AG08396 (cell line): ENCODE measurements at regions not wholly inside any gene's neighbourhood (a gene's known extent, or its start where the extent isn't known, plus 50 kb on each side); places are given as distances from the start of the nearest gene placed in this dataset.
"Not testable (repeated sequence)": the region's sequence is repeated elsewhere in the genome, so short reads cannot be mapped to it uniquely, and the experiment has no call there.

Source experiments
- DNase-seq: peaks from one replicate; pipeline ENCODE4 v3.0.0; 2012; ENCODE audit warnings: low spot score, mixed read lengths

DNA sequence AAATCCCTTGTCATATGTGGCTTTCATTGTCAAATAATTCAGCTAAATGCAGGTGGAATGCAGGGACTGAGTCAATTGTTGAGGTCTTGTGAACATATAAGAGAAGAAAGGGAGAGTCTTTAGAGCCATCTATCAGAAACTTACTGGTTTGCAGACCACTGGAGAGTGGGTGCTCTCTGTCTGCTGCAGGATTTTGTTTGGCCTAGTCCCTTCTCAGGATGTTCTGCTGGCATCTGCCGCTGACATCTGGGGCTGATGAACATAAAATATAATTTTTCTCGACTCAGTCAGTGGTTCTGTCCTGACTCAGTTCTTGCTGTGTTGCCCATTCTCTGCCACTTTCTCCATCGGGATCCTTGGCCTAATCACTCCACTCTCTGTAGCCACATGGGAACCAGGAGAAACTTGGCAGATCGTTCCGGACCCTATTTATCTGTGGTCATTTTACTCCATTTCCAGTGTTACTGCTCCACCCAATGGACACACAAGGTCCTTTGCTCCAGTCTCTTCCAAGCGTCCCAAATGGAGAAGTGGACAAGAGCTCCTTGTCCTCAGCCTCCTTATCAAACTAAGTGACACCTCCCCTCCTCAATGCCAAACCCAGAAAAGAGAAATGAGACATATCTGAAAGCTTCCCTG is 436.2 kb downstream of the FAT4 start:
- peak; percentile 56 for DNase-seq

DNA sequence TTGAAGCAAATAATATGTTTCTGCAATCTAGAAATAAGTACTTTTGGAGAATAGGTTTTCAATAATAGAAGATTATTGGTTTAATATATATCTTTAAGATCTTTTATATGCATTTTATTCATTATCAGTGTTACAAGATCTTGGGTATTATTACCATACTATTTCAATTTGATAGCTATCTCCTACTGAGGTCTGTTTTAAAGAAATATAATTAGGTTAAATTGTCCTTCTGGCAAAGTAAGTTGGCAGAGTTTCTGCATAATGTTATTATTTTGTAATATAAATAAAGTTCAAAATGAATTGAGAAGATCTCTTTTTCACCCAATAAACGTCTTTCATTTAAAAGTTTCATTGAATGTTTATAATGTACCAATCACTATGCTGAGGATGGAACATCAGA is 443.7 kb downstream of the FAT4 start:
- no peak for DNase-seq

DNA sequence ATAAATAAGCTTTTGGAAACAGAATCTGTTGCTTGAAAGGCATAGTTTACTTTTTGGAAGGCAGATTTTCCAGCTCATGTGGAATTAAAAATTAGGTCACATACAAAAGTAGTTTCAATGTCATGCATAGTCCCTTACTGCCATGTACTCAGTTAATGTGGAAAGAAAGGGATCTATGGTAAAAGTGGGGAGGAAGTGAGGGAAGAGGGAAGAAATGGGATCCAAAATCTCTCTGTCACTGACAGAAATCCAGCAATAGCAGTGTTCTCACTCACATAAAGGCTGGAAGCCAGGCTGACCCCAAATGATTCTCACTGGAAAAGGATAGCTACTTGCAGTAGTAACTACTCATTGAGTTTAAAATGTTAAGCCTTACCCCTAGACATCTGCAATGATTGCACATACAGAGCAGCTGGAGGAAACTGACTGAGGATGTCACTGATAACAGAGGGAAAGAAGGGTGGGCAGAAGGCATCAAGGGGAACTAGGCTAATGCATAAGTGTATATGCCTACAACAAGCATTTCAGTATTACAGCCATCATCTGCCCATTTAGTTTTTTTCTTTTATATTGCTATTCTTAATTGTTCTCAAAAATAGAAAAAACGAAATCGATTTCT is 445.6 kb downstream of the FAT4 start:
- no peak for DNase-seq

DNA sequence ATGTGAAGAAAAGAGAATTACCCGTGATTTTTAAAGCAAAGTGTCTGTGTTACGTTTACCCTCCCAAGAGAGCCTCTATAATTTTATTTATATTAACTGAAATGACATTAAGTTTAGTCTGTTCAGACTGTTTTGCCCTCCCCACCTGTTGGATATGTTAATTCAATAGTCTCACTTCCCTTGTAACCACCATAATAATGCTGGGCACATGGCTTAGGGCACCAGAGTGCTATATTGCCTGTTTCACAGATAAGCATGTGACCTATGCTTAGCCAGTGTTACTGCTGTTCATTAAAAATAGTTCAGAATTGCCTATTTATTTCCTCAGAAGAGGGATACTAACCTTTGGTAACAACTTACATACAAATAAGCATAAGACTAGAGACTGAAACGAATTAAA is 446.2 kb downstream of the FAT4 start:
- no peak for DNase-seq

DNA sequence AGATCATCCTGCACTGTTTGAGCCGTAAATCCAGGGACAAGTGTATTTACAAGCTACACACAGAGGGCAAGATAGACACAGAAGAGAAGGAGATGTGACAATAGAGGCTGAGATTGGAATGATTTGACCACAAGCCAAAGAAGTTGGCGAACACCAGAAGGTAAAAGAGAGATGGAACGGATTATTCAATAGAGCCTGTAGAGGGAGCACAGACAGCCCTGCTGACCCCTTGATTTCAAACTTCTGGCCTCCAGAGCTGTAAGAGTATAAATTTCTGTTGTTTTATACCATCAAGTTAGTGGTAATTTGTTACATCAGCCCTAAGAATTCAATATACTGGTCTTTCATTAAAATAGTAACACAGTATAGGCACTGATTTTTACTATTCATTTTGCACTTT is 447.8 kb downstream of the FAT4 start:
- no peak for DNase-seq

DNA sequence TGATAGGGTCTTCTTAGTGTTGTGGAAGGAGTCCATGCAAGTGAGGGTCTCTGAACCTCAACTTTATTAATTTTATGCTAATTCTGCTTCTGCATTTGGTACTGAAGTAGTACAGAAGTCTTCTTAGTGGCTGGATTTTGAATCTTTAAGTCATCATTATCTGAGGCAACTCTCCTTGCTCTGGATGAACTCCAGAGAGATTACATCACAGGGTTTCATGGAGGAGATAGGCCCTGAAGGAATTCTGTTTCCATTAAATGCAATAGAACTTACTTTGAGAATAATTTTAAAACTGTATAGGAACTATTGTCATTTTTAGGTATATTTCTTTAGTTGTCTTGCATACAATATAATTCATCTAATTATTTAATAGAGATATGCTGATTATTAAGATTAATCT is 451.2 kb downstream of the FAT4 start:
- DNase-seq: no peak

DNA sequence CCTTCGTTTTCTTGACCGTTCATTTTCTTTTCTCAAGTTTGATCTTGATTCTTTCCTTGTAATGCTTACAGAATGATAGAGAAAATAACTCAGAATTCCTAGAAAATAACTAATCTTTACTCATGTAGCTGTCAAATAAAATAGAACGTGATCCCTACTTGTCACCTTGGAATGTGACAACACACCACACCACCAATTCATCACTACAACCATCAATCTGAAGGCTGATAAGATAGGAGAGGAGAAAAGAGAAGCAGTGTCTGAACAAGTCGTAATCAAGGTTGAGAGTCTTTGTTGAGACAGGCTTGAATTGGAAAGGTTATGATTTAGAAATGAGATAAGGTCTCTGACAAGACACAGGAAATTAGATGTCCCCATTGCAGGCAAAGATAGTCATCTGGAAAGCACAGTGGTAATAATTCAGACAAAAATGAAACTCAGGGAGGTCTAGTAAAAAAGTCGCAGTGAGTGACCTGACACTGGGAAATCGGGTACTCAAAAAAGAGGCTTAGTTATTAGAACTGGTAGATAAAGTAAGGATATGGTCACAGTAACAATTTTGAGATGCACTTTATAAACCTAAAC is 456.2 kb downstream of the FAT4 start:
- no peak for DNase-seq

DNA sequence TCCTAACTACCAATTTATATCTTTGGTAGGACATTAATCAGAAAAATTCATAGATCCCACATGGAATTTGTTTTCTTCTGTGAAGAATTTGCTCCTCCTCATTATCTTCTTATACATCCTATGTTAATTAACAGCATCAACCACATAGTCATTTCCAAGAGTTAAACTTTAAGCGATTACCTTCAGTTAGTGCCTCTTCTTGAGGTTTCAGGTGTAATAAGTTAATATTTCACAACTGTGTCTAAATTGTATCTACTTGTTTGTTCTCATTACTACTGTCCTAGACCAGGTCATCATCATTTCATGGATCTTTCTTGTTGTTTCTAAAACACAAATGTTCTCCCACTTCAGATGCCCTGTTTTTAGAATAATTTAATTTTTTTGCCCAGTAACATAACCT is 457.9 kb downstream of the FAT4 start:
- no peak for DNase-seq

DNA sequence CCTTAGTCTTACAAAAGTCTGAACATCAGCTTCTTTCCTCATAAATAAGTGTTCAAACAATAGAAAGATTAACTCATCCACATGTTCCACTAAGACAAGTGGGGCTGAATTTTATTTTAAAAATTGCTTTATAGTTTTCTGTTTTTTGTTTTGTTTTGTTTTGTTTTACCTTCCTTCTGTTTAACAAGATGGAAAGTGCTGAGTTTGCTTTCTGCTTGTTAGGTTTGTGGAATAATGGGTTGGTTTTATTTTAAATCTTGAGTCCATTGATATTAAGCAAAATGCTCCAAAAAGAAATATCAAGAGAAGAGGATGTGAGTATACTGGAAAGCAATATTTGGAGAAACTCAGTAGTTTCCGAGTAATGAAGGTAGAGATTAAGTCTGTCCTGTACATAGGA is 458.7 kb downstream of the FAT4 start:
- no peak for DNase-seq

DNA sequence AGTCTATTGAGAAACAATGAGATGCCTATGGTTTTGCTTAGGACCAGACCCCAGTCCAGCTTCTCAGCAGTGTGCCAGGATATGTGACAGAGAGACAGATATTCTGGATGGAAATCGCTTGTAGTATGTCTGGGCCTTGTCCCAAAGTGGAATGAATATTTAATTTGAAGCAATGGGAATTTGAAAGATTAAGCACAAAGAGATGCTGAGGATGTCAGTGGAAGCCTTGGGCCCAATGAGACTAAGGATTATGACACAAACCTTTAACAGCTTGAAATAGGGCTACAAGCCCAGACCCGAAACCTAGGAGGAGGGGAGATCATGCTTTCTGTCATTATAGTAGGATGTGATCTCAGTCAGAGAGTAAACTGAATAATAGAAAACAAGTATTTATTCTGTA is 459.2 kb downstream of the FAT4 start:
- no peak for DNase-seq

DNA sequence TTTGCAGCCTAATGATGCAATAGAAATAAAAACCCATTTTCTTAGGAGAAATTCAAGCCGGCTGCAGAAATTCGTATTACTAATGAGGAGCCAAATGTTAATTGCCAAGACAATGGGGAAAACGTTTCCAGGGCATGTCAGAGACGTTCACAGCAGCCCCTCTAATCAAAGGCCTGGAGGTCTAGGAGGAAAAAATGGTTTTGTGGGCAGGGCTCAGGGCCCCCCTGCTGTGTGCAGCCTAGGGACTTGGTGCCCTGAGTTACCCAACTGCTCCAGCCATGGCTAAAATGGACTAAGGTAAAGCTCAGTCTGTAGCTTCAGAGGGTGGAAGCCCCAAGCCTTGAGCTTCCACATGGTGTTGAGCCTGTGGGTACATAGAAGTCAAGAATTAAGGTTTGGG is 461.4 kb downstream of the FAT4 start:
- no peak for DNase-seq

DNA sequence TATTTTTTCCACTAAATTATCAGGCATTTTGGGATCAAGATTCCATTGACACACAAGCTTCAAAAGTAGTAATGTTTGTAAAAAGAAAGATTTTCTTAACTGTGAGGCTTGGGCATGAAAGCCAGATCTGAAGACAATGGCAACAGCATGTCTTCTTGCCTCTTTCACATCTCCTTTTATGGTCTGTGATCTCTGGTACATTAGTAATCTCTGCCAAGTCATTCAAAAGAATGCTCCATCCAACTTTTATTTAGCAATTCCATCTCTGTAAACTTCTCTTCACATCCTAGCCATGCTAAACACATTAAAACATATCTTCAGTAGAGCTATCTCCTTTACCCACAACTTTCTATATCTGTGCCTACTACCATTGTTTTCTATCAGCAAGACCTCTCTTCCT is 465.4 kb downstream of the FAT4 start:
- DNase-seq: no peak

DNA sequence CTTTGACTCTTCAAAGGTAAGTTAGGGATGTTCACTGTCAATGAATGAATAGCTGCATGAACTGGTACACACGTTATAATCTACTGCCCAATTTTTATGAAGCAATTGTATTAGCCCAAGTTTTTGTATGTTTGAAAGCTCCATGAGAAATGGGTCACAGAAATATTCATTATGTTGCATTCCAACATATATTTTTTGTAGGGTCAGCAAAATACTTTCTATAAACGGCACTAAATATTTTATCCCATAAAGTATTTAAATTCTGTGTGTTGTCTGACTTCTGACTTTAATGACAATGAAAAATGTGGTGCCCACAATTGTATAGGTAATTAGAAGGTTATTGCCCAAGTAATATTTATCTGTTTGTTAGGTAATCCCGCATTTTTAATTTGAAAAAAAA is 466.0 kb downstream of the FAT4 start:
- DNase-seq: no peak

DNA sequence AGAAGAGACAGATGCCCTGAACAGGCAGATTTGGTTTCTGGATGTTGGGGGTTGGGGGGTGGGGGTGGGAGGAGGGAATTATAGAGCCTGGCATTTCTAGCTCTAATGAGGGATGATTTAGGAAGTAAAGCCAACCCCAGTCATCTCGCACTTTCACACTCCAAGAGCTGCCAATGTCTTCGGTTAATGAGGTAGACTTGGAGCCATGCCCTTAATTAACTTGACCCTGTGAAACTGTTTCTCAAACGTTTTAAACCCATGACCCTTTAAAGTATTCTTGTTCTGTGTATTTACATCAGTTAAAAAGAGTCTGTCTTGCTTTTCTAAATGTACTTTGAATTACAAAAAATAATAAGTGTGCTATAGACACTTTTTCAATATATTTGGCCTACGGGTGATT is 466.9 kb downstream of the FAT4 start:
- DNase-seq: no peak

DNA sequence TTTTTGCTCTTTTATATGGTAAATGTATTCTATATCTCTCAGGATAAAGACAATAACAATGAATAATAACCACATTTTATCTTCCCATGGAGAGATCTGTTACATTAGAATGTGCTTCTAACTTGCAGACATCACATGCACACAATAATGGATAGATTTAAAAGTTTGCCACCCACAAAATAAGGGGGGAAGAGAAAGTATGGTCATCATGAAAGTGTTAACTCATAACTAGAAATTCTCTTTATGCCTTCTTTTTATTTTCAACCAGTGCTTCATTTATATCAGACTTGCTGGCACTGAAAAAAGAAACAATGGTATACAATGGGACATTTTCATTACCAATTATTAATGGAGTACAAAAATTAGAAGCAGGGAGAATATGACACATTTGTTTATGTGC is 470.0 kb downstream of the FAT4 start:
- DNase-seq: no peak

DNA sequence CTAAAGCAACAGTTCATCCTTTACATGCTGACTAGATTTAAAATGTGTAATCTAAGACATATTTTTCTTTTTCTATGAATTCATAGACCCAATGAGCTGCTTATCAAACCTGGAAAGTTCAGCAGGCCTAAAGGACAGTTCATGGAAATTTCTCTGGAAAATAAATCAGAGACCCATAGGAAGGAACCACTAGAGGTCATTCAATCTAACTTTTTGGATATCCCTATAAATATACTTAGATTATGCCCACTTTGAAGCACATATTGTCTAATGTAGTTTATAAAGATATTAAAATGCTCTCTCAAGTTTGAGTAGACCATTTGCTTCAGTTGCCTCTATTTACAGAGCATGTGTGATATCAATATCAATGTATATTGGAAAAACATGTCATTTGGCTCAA is 473.0 kb downstream of the FAT4 start:
- no peak for DNase-seq

DNA sequence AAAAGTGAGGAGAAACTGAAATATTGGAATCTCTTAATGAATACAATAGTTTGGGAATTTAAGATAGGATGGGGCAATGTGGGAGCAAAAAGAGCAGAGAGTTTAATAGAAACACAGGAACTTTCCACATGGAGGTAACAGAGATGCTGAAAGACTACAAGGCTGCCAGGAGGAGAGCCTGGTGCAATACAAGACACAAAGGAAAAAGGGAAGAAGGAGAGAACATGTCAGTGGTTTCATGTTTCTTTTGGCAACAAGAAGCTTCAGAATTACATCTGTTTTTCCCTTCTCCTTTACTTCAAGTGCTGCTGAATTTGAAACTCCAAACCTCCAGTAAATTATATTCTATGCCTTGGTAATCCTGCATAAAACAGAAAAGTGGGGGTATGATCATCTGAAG is 474.3 kb downstream of the FAT4 start:
- DNase-seq: no peak

DNA sequence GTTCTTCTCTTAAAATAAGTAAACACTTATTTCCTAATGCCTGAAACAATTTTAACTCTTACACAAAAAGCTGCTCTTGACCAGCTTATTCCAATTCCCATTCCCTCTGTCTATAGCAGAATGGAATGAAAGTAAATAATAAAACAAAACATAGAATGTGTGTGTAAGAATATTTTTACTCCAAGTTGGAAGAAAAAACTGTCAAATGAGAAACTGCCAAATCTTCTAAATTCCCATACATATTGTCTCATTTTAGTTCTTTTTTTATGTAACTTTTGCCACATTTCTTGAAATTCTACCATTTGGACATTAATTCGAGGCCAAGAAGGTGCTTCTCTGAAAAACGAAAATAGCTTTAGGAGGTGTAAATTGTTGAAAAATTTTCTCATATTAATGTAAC is 477.1 kb downstream of the FAT4 start:
- no peak for DNase-seq

DNA sequence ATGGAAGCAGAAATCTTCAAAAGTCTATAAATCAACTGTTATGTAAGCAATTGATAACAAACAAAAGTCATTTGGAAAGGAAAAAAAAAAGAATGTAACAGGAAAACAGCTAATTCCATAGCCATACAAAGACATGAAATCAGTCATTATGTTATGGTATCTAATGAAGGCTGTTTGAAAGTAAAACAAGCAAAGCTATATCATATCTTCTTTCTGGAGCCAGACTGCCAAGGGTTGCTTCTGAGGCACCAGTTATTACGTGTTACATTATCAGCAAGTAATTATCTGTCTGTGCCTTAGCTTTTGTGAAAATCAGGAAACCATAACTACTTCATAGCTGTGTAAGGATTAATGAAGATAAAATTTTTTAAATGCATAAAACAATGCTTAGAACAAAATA is 480.2 kb downstream of the FAT4 start:
- DNase-seq: no peak

DNA sequence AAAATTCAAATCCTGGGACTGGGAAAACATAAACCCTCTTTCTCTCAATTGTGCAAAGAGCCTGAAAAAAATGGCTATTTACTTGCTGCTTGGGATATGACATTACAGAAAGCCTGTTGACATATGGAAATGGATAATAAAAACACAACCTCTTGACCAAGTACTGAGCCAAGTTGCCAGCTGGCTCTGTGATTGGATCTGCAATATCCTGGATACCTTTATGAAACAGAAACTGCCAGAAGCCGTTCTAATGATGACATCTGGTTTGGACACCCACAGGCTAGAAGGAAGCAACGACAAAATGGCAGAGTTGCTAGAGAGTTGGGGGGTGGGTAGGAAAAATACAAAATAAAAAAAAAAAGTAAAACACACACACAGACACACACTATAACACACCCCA is 481.4 kb downstream of the FAT4 start:
- no peak for DNase-seq

DNA sequence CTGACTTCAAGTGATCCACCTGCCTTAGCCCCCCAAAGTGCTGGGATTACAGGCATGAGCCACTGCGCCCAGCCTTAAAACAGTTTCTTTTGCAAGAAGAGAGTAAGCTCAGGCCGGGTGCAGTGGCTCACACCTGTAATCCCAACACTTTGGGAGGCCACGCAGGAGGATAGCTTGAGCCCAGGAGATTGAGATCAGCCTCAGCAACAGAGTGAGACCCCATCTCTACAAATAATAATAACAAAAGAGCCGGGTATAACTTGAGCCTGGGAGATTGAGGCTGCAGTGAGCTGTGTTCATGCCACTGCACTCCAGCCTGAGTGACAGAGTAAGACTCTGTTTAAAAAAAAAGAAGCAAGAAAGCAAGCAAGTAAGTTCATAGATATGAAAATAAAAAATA is 482.9 kb downstream of the FAT4 start:
- not testable (repeated sequence) for DNase-seq

DNA sequence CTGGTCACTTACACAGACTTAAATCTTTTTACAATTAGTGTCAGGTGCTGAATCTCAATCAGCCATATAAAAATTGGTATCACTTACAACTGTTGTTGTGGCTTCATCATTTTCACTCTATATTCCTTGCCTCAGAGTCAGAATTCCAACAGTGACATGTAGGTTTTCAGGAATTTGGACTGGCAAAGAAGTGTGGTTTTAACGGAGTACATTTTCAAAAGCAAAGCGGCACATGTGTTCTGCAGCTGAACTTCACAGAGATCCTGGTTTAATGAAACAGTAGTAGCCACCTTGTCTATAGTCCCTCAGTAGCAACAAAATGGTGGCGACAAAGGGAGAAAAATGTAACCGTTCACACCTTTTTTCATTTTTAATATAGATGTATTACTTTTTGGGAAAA is 486.6 kb downstream of the FAT4 start:
- DNase-seq: no peak

DNA sequence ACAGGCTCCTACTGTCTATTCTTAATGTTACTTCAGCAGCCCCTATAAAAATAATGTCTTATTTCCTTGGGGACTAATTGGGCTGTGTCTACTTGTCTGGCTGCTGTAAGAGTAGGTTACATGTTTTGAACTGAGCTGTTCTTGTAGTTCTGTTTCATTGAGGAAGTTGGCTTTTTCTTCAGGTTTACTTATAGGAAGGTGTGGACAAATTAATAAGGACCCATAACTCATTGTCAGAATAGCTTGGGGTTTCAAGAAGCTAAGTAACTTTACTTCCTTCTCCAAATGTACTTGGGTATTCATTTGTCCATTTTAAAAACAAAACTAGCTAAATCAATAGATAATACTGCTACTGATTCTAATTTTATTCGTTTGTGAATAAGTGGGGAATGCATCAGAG is 487.2 kb downstream of the FAT4 start:
- DNase-seq: no peak

DNA sequence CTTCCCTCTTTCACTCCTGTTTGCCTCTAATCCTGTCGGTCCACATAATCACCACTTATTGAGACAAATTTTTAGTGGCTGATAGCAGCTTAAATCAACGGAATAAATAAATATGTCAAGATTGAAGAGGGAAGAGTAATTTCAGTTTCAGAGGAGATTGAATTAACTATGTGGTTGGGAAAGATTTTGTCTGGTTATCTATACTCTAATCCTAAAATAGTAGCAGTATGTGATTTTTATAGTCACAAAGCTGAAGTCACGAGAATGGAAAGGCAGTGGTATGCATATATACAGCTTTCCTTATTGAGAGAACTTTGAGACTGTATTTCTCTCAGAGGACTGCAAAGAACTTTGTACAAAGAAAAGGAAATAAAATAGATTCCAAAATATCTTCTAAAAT is 493.3 kb downstream of the FAT4 start:
- DNase-seq: no peak
